Endometrial microvascular endothelial cells (primary cell): ENCODE measurements at regions not wholly inside any gene's neighbourhood (a gene's known extent, or its start where the extent isn't known, plus 50 kb on each side); places are given as distances from the start of the nearest gene placed in this dataset.

Experiments
- in situ Hi-C: cut with HindIII; loops from 2 replicates; pipeline ENCODE4 v1.10.0; 2017; ENCODE audit warnings: low sequenced_read_pairs, low pct_unique_long_range_greater_than_20kb; ENCODE audit errors: inconsistent ontology term

DNA sequence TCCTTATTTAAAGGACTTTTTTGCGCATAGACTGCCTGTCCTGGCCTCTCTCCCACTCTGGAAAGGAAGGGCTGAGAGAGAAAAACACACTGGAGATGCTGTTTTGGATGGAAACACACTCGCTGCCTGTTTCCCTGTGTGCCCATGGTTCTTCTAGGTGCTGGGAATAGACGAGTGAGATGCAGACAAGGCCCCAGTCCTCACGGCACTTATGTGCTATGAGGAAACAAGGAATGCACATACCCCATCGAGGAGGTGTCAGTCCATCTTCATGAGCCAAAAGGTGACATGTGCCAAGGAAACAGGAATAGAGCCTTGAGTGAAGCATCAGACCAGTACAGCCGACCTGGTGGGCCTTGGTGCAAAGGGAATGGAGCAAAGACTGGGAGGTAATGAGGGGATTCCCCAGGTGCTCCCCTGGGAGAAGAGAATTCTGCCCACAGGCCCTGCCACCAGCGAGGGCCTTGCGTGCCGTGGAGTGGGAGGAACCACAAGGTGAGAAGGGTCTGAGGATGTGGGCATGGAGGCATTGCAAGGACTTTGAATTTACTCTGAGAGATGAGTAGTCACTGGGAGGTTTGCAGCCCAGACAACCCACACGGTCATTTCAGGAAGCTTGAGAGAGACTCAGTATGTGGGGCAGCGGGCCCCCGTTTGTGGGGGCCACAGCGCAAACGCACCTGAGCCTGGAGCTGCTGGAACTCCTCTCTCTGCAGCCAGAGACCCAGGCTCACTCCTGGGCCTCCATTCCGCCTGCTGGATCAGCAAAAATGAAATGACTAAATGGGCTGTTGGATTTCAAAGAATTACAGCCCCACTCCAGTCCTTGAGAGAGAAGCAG, 197.5 kb upstream of the COPS8 start:
- in situ Hi-C loops = no loop called here

DNA sequence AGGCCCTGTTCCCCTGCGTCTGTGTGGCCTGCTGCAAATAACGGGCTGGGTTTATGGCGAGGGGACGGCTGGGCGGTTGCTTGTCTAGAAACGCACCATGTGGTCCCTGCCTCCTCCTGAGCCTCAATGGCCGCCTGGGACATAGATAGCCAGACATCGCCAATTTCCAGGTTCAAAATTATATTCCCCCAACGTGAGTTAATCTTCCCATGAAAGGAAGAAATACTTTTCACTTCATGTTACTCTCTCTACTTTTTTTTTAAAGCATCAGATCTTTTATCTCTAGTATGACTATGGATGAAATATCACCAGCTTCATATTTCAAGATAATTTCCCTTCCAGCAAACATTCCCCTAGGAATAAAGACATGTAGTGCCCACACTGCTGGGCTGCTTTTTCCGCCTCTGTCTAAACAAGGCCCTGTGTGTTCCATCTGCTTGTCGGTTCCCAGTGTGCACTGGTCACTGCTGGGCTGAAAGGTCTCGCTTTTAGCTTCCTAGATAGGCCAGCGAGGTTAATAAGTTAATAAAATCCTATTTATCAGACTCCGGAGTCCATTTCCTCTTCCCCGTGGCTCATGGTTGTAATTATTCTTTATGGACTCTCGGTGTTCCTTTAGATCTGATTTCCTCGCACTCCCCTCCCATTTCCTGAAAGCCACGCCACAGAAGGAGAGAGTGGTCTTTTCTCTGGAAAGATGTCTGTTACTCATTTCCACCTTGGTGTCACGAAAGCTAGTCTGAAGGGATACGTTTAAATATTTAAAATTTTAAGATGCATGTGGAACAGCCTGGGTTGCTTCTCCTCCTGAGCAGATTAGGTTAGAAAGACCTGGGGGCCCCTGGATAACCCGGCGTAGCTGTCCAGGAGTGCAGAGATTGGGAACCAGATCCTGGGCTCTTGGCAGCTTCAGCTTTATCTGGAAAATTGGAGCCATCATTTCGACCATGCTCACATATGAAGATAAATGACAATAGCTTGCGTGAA, 196.6 kb upstream of the COPS8 start:
- in situ Hi-C loops = no loop called here

DNA sequence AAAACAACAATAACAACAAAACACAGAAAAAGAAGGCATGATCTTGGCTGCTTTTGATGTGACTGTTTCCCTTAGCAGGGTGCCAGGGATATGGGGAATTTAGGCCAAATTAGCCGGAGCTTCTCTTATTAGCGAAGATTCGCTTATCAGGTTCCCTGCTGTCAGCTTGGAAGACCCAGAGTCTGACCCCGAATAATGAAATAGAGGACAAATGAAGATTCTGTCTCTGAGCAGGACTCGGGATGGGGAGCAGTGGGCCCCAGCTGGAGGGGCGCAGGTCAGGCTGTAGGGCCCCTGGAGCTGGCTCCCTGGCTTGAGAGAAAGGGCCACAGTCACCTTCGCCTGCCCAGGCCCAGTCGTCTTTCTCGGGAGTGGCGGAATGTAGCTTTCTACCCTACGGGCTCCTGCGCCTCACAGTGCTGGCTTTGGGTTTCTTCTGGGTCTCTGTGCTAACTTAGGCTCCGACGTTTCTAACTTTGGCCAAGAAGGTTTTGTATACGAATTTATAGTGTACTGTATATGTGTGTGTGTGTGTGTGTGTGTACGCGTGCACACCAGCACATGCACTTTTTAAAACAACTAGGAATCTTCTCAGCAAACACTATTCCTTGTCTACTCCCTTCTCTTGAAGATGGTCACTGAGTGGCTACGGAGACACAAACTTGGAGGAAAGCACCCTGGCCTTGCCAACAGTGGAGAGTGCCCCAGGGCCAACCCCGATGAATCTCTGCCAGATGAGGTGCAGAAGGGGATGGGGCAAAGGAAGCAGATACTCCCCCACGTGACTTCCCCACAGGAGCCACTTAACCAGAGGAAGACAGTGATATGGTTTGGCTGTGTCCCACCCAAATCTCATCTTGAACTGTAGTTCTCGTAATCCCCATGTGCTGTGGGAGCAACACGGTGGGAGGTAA, 195.6 kb upstream of the COPS8 start:
- in situ Hi-C loops = no loop called here

DNA sequence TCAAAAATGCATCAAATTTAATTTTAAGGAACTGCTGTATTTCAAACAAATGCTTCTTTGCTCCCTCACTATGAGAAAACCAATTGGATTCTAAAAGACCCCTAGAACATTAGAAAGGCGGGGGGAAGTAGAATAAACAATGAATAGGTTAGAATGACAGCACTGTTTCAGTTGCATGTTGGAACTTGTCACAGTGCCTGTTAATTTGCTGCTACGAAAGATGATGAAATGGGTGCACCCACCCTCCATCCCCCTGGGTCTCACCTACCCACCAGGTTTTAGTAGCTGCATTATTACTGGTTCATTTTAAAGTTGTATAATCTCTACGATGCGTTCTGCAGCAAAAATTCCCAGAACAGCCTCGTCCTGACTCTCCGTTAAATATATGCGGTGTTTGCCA, 193.0 kb upstream of the COPS8 start:
- in situ Hi-C loops = no loop called here

DNA sequence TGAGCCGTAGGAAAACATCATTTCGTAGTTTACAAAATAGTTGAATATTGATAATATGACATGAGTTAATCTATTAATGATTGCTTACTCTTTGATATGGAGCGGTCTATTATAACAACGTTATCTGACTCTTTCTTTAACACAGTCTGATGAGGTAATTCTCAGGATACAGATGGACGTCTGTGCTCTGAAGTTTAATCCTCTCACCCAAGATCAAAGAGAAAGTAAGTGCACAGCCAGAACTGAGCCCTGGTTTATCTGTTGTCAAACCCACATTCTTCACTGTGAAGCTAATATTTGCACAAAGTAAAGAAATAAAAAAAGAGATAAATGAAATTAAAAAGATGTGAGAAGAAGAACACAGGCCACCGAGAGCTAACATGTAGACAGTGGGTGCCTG, 190.9 kb upstream of the COPS8 start:
- in situ Hi-C loops = no loop called here

DNA sequence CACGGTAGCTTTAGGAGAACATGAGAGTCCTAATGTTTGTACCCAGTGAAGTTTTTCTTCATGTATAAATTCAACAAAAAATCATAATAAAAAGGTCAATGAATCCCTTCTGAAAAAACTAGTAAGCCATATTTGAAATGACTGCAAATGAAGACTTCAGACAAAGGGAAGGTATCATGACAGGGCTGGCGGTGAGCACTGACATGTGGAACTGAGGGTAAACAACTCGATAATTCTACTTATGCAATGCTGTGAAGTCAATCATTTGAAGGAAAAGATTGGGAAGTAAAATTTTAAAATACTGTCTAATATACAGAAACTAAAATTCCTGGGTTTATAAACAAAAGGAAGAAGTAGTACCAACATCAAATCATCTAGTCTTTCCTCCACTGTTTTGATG, 190.2 kb upstream of the COPS8 start:
- in situ Hi-C loops = no loop called here

DNA sequence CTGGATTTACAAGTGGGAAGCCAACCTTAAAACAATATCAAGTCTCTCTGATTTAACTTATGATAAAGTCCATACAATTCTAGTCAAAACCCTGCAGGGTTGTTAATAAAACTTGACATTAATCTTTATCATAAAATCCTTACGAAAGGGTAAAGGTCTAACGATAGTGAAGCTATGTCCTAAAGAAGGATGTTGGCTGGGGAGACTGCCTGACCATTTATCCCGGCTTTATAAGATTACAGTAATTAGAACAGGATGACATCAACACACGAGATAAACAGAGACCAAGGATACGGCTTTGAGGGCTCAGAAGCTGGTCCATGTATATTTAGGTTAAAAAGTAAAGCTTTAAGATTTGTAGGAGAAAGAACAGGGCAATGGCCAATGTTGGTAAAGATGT, 189.0 kb upstream of the COPS8 start:
- in situ Hi-C loops = no loop called here

DNA sequence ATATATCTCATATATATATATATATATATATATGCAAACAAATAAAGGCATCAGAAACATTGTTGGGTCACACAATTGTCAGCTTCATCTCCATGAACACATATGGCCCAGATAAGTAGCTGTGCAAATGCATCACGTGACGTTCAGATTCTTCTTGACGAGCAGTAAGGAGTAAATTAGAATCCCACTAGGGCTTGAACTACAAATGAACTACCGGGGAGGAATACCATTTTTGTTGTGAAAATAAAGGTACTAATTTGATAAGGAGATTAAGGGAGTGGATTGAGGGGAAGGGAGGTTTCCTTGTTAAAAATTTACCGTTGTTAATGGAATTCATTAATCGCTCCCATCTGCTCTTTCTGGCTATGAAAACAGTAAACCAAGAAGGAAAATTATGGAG, 186.5 kb upstream of the COPS8 start:
- in situ Hi-C loops = no loop called here

DNA sequence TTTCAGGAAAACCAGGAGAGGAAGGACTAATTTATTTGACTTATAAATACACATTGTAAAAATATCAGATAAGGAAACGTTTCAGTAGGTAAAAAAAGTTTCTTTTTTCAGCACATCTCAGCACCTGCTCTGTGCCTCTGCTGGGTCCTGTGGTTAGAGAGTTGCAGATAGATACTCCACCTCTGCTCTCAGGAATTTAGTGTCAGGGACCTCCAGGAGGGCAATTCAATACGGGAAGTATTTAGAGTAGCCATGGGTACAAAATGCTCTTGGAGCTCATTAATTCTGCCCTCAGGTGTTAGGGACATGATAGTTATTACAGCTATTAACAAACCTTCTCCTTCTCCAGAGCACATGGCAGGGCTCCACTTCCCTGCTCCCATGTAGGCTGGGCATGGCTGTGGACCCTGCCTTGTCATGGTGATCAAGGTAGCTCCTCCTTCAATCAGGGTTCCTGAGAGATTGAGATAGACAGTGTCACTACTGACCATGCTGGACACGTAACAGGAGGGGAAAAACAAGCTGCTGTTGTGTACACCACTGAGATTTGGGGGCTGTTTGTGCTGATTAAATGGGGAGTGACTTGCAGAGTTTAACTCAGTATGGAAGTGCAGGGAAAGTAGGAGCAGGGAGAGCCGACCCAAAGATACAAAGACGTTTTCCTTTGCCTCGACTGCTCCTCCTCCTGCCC, 185.6 kb upstream of the COPS8 start:
- in situ Hi-C loops = no loop called here

DNA sequence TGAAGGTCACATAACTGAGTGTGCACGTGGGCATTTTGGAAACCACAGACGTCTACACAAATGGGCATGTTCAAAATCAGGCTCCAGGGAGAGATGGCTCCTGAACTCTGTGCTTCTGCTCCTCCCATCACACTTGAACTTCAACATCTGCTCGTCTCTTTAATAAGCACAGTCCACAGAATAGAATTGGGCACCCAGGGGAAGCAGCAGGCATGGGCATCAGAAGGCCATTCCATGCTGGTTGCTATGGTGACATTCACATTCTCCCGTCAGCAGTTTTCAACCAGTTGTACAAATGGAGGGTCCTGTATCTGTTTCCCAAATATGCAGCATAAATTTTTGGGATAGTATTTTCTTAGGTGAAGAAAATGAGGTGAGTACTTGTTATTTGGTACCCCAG, 183.7 kb upstream of the COPS8 start:
- in situ Hi-C loops = no loop called here

DNA sequence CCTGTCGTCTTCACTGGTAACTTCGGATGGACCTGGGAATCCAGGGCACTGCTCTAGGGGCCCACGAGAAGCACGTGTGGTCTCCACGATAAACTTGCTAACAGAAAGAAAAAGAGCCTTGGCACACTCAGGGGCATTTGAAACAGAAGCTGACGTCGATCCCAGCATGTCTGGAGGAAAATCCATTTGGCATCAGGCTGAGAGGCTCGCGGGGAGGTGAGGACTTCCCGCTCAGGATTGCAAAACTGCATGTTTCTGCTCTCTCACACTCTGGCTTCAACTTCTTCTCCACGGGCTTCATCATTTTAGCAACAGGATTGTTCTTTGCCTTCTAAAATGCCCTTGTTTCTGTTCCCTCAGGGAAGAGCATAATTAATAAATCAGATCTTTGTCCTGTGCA, 181.7 kb upstream of the COPS8 start:
- in situ Hi-C loops = no loop called here

DNA sequence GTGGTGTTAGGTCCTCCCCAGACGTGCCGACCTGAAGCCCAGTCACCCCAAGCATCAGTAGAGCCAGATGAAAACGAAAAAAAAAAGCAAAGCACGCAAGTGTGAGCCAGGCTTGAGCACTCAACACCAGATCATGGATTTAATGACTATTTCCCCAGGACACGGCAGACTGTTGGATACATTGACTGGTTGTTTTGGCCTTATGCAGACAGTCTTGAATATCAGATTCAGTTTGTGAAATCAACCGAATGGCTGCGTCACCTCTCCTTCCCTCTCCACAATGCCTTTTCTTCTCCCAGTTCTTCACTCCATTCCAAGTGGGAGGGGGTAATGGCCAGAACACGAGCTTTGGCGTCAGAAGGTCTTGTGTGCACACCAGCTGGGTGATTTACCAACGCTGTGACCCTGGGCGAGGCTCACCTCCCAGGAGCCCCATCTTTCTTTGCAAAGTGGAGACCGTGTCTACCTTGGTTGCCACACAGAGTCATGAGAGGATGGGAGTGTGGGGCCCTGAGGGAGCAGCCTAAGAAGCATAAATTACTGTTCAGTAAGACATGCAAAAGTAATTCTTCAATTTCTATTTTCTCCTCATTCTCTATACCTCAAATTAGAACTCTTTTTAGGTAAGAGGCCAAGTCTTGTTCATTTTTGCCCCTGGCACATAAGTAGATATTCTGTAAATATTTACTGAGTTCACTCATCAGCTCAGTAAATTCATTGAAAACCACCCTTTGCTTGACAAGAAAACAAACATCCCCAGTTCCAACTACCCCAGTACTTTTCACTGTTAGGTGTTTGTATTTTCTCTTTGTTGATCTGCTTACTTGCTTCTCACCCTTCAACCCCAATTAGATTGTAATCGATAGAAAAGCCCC, 181.1 kb upstream of the COPS8 start:
- in situ Hi-C loops = no loop called here

DNA sequence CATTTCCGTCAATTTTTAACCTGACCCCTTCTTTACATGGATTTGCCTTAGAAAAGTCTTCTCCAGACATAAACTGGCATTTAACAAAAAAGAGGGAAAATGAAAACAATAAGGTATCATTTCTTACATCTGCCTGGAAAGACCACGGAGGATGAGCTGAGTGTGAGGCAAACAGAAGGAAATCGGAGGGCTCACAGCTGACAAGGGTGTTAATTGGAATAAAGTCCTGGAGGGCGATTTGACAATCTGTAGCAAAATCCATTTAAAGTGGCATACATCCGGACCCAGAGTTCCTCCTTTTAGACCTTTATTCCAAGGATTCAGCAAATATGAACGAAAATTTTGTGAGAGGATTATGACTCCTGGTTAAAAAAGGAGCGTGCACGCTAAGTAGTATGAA, 179.7 kb upstream of the COPS8 start:
- in situ Hi-C loops = no loop called here

DNA sequence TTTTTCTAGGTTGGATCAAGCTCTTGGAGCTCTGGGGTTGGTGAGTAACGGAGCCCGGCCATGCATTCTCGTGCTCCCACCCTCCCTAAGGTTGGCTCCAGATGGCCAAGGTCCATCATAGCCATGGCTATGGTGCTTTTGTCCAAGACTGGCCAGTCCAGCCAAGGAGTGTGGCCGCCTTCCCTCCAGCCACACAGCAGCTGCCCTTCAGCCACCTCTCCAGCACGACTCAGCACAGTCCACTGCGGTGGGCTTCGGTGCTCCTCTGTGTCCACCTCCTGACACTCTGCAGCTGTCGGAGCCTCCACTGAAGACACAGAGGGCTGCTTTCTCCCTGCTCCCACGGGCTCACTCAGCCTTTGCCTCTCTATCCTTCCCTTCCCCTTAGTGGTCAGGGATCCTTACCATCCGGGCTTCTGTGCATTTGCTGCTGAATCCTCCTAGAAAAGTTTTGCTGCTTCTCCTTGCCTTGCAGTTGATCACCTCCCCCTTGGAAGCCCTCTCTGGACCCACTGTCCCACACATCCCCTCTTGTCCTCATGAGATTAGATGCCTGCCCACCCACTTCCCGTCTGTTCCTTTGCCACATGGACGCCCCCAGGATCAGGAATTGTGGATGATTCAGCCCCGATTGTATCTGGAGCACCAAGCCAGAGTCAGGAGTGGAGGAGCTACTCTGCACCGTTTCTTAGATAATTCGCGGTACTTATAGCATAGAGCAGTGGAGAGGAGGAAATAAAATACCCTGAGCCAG, 177.1 kb upstream of the COPS8 start:
- in situ Hi-C loops = no loop called here

DNA sequence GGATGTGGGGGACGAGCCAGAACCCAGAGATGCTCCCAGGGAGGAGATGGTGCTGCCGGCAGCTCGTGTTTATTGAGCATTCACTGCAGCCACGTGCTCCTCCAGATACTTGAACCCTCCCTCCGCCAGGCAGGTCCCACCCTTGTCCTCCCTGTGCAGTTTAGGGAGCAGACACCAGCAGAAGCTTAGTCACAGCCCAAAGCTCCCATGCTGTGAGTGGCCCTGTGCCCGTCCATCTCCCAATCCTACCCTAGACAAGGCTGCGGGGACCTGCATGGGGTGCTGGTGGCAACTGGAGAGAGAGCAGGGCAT, 176.5 kb upstream of the COPS8 start:
- in situ Hi-C loops = no loop called here

DNA sequence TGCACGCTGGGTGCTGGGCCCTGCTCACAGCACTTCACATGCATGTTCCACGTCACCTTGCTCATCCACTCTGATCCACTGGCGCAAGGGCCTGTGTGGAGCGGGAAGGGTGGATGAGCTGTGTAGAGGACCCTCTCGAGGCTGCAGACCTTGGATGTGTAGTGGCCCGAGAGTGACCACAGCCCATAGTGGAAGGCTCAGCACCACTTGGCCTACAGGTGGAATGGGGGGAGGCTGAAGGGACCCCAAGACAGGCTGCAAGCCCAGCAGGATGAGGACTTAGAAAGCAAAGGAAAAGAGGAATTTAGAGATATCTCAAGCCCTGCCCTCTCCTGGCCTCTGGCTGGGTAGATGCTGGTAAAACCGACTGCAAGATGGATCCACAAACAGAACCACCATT, 175.9 kb upstream of the COPS8 start:
- in situ Hi-C loops = no loop called here
